ENCODE measurements at regions not wholly inside any gene's neighbourhood (a gene's known extent, or its start where the extent isn't known, plus 50 kb on each side); places are given as distances from the start of the nearest gene placed in this dataset.

DNA sequence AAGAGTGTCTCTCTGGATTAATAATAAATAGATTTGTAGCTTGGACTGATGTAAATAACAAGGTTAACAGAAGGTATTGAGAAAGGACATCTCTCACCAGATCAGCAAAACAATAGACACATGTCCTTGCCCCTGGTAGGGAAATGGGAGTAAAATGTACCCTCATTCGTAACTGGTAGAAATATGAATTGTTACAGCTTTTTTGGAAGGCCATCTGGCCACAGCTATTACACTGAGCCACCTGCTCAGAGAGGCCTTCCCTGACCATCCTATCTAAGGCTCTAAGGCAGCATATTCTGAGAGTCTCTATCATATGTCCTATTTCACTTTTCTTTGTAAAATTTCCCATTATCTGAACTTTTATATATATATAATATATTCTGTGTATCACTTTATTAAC is 129.1 kb upstream of the MAP1B start:
- Histone ChIP-seq H3K36me3 (ENCODE audit: control insufficient read depth, insufficient read depth, low read length) (no peaks in the 10 kb centered on the region), H3K27me3 (ENCODE audit: control insufficient read depth, insufficient read depth, low read length) (peaks cover 5% of the 10 kb centered on the region), H2AFZ (ENCODE audit: low read length) (no peak overlapping the region), H3K4me3 (replicated peaks in 1 of 4; ENCODE audit: control extremely low read depth in 1 of 4, insufficient read depth in 1 of 4, low read depth in 3 of 4, low read length in 4 of 4) (no peak overlapping the region), H4K20me1 (ENCODE audit: control insufficient read depth, extremely low read depth, insufficient read depth, low read length) (no peaks in the 10 kb centered on the region), H3K9ac (ENCODE audit: insufficient read depth, low read length) (no peak overlapping the region), H3K27ac (ENCODE audit: insufficient read depth, low read length) (no peak overlapping the region), H3K4me2 (ENCODE audit: extremely low read depth, insufficient read depth, low read length) (no peak overlapping the region), H3K4me1 (ENCODE audit: control insufficient read depth, extremely low read depth, insufficient read depth, low read length) (no peaks in the 10 kb centered on the region), H3K79me2 (ENCODE audit: control insufficient read depth, insufficient read depth, low read length) (no peaks in the 10 kb centered on the region), H3K9me3 (ENCODE audit: control insufficient read depth, insufficient read depth, low read depth, low read length) (no peaks in the 10 kb centered on the region)
- DNase-seq (ENCODE audit: low read depth in 2 of 2), result no peak
- TF ChIP-seq, protein P1, sequence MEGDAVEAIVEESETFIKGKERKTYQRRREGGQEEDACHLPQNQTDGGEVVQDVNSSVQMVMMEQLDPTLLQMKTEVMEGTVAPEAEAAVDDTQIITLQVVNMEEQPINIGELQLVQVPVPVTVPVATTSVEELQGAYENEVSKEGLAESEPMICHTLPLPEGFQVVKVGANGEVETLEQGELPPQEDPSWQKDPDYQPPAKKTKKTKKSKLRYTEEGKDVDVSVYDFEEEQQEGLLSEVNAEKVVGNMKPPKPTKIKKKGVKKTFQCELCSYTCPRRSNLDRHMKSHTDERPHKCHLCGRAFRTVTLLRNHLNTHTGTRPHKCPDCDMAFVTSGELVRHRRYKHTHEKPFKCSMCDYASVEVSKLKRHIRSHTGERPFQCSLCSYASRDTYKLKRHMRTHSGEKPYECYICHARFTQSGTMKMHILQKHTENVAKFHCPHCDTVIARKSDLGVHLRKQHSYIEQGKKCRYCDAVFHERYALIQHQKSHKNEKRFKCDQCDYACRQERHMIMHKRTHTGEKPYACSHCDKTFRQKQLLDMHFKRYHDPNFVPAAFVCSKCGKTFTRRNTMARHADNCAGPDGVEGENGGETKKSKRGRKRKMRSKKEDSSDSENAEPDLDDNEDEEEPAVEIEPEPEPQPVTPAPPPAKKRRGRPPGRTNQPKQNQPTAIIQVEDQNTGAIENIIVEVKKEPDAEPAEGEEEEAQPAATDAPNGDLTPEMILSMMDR (conservative IDR thresholded peaks at IDR 0.05 in 1 of 2, IDR thresholded peaks at IDR 0.05 in 1 of 2; ENCODE audit: low read depth in 1 of 2, low read length in 2 of 2), result no peak
- no peak for TF ChIP-seq EZH2 (IDR thresholded peaks at IDR 0.05; ENCODE audit: low read length, missing control alignments)

DNA sequence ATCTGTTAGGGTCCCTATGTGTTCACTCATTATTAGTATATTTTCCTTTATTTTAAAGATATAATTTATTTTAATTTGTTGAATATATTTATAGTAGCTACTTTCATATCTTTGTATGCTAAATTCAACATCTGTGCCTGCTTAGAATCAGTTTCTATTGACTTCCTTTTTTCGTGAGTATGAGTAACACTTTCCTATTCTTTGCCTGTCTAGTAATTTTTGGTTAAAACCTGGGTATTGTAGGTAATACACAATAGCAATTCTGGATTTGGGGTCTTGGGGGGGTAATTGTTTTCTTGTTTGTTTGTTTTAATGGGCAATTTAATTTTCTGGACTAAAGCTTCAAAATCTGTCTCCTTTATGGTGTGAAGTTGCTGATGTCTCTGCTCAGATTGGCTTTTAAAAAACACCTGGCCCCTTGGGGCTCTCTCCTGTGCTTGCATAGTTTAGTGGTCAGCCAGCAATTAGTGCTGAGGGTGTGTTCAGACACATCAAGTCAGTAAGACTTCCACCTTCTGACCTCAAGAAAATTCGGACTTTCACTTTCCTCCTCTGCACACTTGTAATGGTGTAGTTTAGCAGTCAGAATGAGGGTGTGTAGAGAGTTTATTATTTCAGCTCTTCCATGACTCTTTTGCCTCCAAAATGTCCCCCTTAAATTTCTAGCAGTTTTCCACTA is 124.4 kb upstream of the MAP1B start:
- H3K4me3 ChIP-seq (replicated peaks in 1 of 4; ENCODE audit: control extremely low read depth in 1 of 4, insufficient read depth in 1 of 4, low read depth in 3 of 4, low read length in 4 of 4), result no peak overlapping the region
- TF ChIP-seq, protein P1 (conservative IDR thresholded peaks at IDR 0.05 in 1 of 2, IDR thresholded peaks at IDR 0.05 in 1 of 2; ENCODE audit: low read depth in 1 of 2, low read length in 2 of 2), result no peak
- TF ChIP-seq EZH2 (IDR thresholded peaks at IDR 0.05; ENCODE audit: low read length, missing control alignments), result no peak
- H3K9me3 ChIP-seq (ENCODE audit: control insufficient read depth, insufficient read depth, low read depth, low read length), result no peaks in the 10 kb centered on the region
- H3K79me2 ChIP-seq (ENCODE audit: control insufficient read depth, insufficient read depth, low read length), result no peaks in the 10 kb centered on the region
- H3K4me2 ChIP-seq (ENCODE audit: extremely low read depth, insufficient read depth, low read length), result no peak overlapping the region
- no peaks in the 10 kb centered on the region for H3K4me1 ChIP-seq (ENCODE audit: control insufficient read depth, extremely low read depth, insufficient read depth, low read length)
- H3K27ac ChIP-seq (ENCODE audit: insufficient read depth, low read length), result no peak overlapping the region
- H3K9ac ChIP-seq (ENCODE audit: insufficient read depth, low read length), result no peak overlapping the region
- H4K20me1 ChIP-seq (ENCODE audit: control insufficient read depth, extremely low read depth, insufficient read depth, low read length), result no peaks in the 10 kb centered on the region
- H3K36me3 ChIP-seq (ENCODE audit: control insufficient read depth, insufficient read depth, low read length), result no peaks in the 10 kb centered on the region
- H2AFZ ChIP-seq (ENCODE audit: low read length), result no peak overlapping the region
- no peak for DNase-seq (ENCODE audit: low read depth in 2 of 2)
- no peaks in the 10 kb centered on the region for H3K27me3 ChIP-seq (ENCODE audit: control insufficient read depth, insufficient read depth, low read length)

DNA sequence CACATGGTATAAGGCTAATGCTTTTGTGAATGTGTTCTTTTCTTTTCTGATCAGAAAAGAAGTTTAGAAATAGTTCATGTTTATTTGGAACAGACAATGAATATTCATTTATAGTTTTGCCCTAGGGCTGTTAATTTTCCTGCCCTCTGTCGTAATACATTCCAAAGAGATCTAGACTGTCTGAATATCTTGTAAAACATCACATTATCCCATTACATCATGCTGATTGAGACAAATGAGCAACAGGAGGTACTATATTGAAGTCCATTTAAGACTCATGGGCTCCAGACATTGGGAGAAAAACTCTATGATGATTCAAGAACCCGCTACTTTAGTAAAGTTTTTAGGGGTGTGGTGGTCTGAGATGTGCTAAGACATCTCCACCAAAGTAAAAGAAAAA is 121.2 kb upstream of the MAP1B start:
- H3K27ac ChIP-seq (ENCODE audit: insufficient read depth, low read length), result no peak overlapping the region
- no peaks in the 10 kb centered on the region for H3K36me3 ChIP-seq (ENCODE audit: control insufficient read depth, insufficient read depth, low read length)
- no peak overlapping the region for H3K4me2 ChIP-seq (ENCODE audit: extremely low read depth, insufficient read depth, low read length)
- H3K27me3 ChIP-seq (ENCODE audit: control insufficient read depth, insufficient read depth, low read length), result no peaks in the 10 kb centered on the region
- no peak for DNase-seq (ENCODE audit: low read depth in 2 of 2)
- no peak for TF ChIP-seq EZH2 (IDR thresholded peaks at IDR 0.05; ENCODE audit: low read length, missing control alignments)
- TF ChIP-seq, protein P1 (conservative IDR thresholded peaks at IDR 0.05 in 1 of 2, IDR thresholded peaks at IDR 0.05 in 1 of 2; ENCODE audit: low read depth in 1 of 2, low read length in 2 of 2), result no peak
- H4K20me1 ChIP-seq (ENCODE audit: control insufficient read depth, extremely low read depth, insufficient read depth, low read length), result no peaks in the 10 kb centered on the region
- no peak overlapping the region for H2AFZ ChIP-seq (ENCODE audit: low read length)
- no peak overlapping the region for H3K9ac ChIP-seq (ENCODE audit: insufficient read depth, low read length)
- no peak overlapping the region for H3K4me3 ChIP-seq (replicated peaks in 1 of 4; ENCODE audit: control extremely low read depth in 1 of 4, insufficient read depth in 1 of 4, low read depth in 3 of 4, low read length in 4 of 4)
- H3K79me2 ChIP-seq (ENCODE audit: control insufficient read depth, insufficient read depth, low read length), result no peaks in the 10 kb centered on the region
- no peaks in the 10 kb centered on the region for H3K4me1 ChIP-seq (ENCODE audit: control insufficient read depth, extremely low read depth, insufficient read depth, low read length)
- no peaks in the 10 kb centered on the region for H3K9me3 ChIP-seq (ENCODE audit: control insufficient read depth, insufficient read depth, low read depth, low read length)
